MV-4-11 (cell line): ENCODE measurements at regions not wholly inside any gene's neighbourhood (a gene's known extent, or its start where the extent isn't known, plus 50 kb on each side); places are given as distances from the start of the nearest gene placed in this dataset.
A peak's percentile ranks its signal among the peaks of the same experiment; 100 is the strongest.

Experiments used
- DNase-seq: peaks from one replicate; lab custom pipeline; 2025; lab: John Stamatoyannopoulos, UW

GRCh38 chr13:39100996-39101738, 62.9 kb downstream of the NHLRC3 start:
- no peak for DNase-seq

- no peak for DNase-seq
Measured at GRCh38 chr13:39102981-39103490, 64.8 kb downstream of the NHLRC3 start.

- DNase-seq = no peak
Measured at GRCh38 chr13:39105110-39105509, 66.9 kb downstream of the NHLRC3 start.

GRCh38 chr13:39106216-39107005, 68.2 kb downstream of the NHLRC3 start:
- no peak for DNase-seq

GRCh38 chr13:39107561-39107960, 69.3 kb downstream of the NHLRC3 start:
- DNase-seq = no peak

GRCh38 chr13:39108783-39109182, 70.5 kb downstream of the NHLRC3 start:
- DNase-seq = no peak

GRCh38 chr13:39110518-39111097, 72.4 kb downstream of the NHLRC3 start:
- DNase-seq = no peak

GRCh38 chr13:39111145-39111544, 72.9 kb downstream of the NHLRC3 start:
- no peak for DNase-seq

GRCh38 chr13:39119422-39119821, 81.2 kb downstream of the NHLRC3 start:
- DNase-seq = no peak

- no peak for DNase-seq
Measured at GRCh38 chr13:39123578-39123977, 85.3 kb downstream of the NHLRC3 start.

GRCh38 chr13:39129213-39129612, 91.0 kb downstream of the NHLRC3 start:
- no peak for DNase-seq

- no peak for DNase-seq
Measured at GRCh38 chr13:39130301-39130700, 92.0 kb downstream of the NHLRC3 start.

- no peak for DNase-seq
Measured at GRCh38 chr13:39132286-39133230, 94.3 kb downstream of the NHLRC3 start.

- no peak for DNase-seq
Measured at GRCh38 chr13:39133781-39134180, 95.5 kb downstream of the NHLRC3 start.

- no peak for DNase-seq
Measured at GRCh38 chr13:39134574-39134973, 96.3 kb downstream of the NHLRC3 start.

- no peak for DNase-seq
Measured at GRCh38 chr13:39144391-39144790, 106.1 kb downstream of the NHLRC3 start.

- DNase-seq = peak; percentile 29
Measured at GRCh38 chr13:39144941-39145533, 106.8 kb downstream of the NHLRC3 start.

- DNase-seq = peak; percentile 66
Measured at GRCh38 chr13:39148513-39148961, 110.3 kb downstream of the NHLRC3 start.

- DNase-seq = no peak
Measured at GRCh38 chr13:39149896-39150295, 111.6 kb downstream of the NHLRC3 start.

GRCh38 chr13:39154041-39154440, 115.8 kb downstream of the NHLRC3 start:
- no peak for DNase-seq

- no peak for DNase-seq
Measured at GRCh38 chr13:39159393-39159792, 121.1 kb downstream of the NHLRC3 start.
